Panc1 (cell line): ENCODE measurements at regions not wholly inside any gene's neighbourhood (a gene's known extent, or its start where the extent isn't known, plus 50 kb on each side); places are given as distances from the start of the nearest gene placed in this dataset.

ENCODE experiments used
- ATAC-seq: fragments of 200-7000 bp; cut with Tn5 transposase; 2 replicates; pipeline ENCODE4 v1.9.1; 2020; ENCODE audit warnings: mild to moderate bottlenecking, moderate library complexity
- BruUV-seq: library from RNA; stranded (reverse); fragments of 400-500 nt; replicated peaks from 2 replicates; lab custom pipeline; 2021; lab: Mats Ljungman, UMichigan
- CTCF ChIA-PET: fragments of 300-600 bp; sonication (Branson Sonifier 250); formaldehyde crosslinking; loops from one replicate; lab custom pipeline; 2022; ENCODE audit warnings: antibody characterized with exemption; lab: Charles Lee
- POLR2A ChIA-PET: fragments of 300-600 bp; sonication (Branson Sonifier 250); formaldehyde crosslinking; loops from one replicate; lab custom pipeline; 2022; ENCODE audit warnings: antibody characterized with exemption; lab: Charles Lee
- DNase-seq: peaks from one replicate; pipeline ENCODE4 v3.0.0-alpha.2; 2010; ENCODE audit warnings: low read depth, low spot score
- H3K27ac ChIP-seq: 2 replicates; pipeline ENCODE4 v1.5.1; 2011; ENCODE audit warnings: mild to moderate bottlenecking, low read length, inconsistent platforms
- H3K27me3 ChIP-seq: fragments of 200-500 bp; sonication (Bioruptor generic); 2 replicates; pipeline ENCODE4 v1.6.0; 2014; ENCODE audit warnings: low read length, inconsistent platforms; ENCODE audit not compliant: control insufficient read depth, insufficient read depth
- H3K36me3 ChIP-seq: fragments of 200-500 bp; sonication (Bioruptor generic); 2 replicates; pipeline ENCODE4 v1.5.1; 2014; ENCODE audit warnings: inconsistent platforms, mild to moderate bottlenecking, low read length, moderate library complexity; ENCODE audit not compliant: control insufficient read depth, insufficient read depth
- H3K4me1 ChIP-seq: 2 replicates; pipeline ENCODE4 v1.5.1; 2011; ENCODE audit warnings: inconsistent platforms, mild to moderate bottlenecking, low read length, moderate library complexity; ENCODE audit not compliant: control insufficient read depth, insufficient read depth
- H3K4me3 ChIP-seq, 2 experiments: 2 replicates each; pipeline ENCODE4 v1.5.1; 2011 to 2012; ENCODE audit warnings: low read depth in 2 of 2, low read length in 2 of 2, mild to moderate bottlenecking in 2 of 2, inconsistent platforms in 1 of 2, moderate library complexity in 1 of 2
- H3K9me3 ChIP-seq: fragments of 200-500 bp; sonication (Bioruptor generic); 2 replicates; pipeline ENCODE4 v1.5.1; 2014; ENCODE audit warnings: low read depth, mild to moderate bottlenecking, inconsistent platforms, low read length, moderate library complexity; ENCODE audit not compliant: control insufficient read depth, insufficient read depth
- CTCF ChIP-seq: fragments of 450-650 bp; IDR thresholded peaks from 2 replicates; pipeline ENCODE4 v1.5.1; 2017; ENCODE audit warnings: mild to moderate bottlenecking
- POLR2AphosphoS5 ChIP-seq: IDR thresholded peaks from 2 replicates; pipeline ENCODE4 v1.6.1; 2012; ENCODE audit warnings: mild to moderate bottlenecking, low read depth, low read length, moderate library complexity
- SIN3A ChIP-seq: IDR thresholded peaks from 2 replicates; pipeline ENCODE4 v1.6.1; 2012; ENCODE audit warnings: low read depth, mild to moderate bottlenecking, low read length, moderate library complexity, borderline replicate concordance; ENCODE audit not compliant: insufficient read depth
- TCF7L2 ChIP-seq: IDR thresholded peaks from 2 replicates; pipeline ENCODE4 v1.6.1; 2011; ENCODE audit warnings: mild to moderate bottlenecking, low read depth, low read length, inconsistent platforms
- in situ Hi-C: cut with HindIII; loops from 2 replicates; pipeline ENCODE4 v1.10.0; 2016; ENCODE audit warnings: low sequenced_read_pairs, low pct_unique_long_range_greater_than_20kb
- intact Hi-C: fragments of 100-400 bp; cut with micrococcal nuclease; formaldehyde crosslinking; loops from one replicate; pipeline ENCODE4 v1.10.0; 2022; ENCODE audit not compliant: unreplicated experiment
- TF ChIP-seq, protein P1 (sequence below), 2 experiments: IDR thresholded peaks; 2 replicates each; pipeline ENCODE4 v1.6.1; 2011 to 2012; ENCODE audit warnings: low read depth in 2 of 2, control low read depth in 1 of 2, low read length in 1 of 2, mild to moderate bottlenecking in 1 of 2, moderate library complexity in 1 of 2; ENCODE audit not compliant: insufficient read depth in 1 of 2

- Histone ChIP-seq H3K4me1 (no peaks in the 10 kb centered on the region), H3K36me3 (no peaks in the 10 kb centered on the region), H3K27ac (no peak overlapping the region), H3K9me3 (no peaks in the 10 kb centered on the region), H3K4me3 (no peak overlapping the region), H3K27me3 (no peaks in the 10 kb centered on the region; the same call in 1 of the 2 replicates)
- no TSS peak for BruUV-seq
- TF ChIP-seq, protein P1, sequence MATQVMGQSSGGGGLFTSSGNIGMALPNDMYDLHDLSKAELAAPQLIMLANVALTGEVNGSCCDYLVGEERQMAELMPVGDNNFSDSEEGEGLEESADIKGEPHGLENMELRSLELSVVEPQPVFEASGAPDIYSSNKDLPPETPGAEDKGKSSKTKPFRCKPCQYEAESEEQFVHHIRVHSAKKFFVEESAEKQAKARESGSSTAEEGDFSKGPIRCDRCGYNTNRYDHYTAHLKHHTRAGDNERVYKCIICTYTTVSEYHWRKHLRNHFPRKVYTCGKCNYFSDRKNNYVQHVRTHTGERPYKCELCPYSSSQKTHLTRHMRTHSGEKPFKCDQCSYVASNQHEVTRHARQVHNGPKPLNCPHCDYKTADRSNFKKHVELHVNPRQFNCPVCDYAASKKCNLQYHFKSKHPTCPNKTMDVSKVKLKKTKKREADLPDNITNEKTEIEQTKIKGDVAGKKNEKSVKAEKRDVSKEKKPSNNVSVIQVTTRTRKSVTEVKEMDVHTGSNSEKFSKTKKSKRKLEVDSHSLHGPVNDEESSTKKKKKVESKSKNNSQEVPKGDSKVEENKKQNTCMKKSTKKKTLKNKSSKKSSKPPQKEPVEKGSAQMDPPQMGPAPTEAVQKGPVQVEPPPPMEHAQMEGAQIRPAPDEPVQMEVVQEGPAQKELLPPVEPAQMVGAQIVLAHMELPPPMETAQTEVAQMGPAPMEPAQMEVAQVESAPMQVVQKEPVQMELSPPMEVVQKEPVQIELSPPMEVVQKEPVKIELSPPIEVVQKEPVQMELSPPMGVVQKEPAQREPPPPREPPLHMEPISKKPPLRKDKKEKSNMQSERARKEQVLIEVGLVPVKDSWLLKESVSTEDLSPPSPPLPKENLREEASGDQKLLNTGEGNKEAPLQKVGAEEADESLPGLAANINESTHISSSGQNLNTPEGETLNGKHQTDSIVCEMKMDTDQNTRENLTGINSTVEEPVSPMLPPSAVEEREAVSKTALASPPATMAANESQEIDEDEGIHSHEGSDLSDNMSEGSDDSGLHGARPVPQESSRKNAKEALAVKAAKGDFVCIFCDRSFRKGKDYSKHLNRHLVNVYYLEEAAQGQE (IDR thresholded peaks at IDR 0.05; ENCODE audit: insufficient read depth in 1 of 2, low read depth in 2 of 2, low read length in 1 of 2): no peak
- TF ChIP-seq CTCF: no peak
- no peak for TF ChIP-seq SIN3A
- no peak for TF ChIP-seq TCF7L2
- TF ChIP-seq POLR2AphosphoS5: no peak
- ATAC-seq (no peak), DNase-seq (no peak)
- CTCF ChIA-PET: no interaction called here
- in situ Hi-C loops: no loop called here
- POLR2A ChIA-PET: no interaction called here
- intact Hi-C loops: no loop called here
These were observed 344.8 kb upstream of the KAZN start for GRCh38 chr1:14253676-14254075.

DNA sequence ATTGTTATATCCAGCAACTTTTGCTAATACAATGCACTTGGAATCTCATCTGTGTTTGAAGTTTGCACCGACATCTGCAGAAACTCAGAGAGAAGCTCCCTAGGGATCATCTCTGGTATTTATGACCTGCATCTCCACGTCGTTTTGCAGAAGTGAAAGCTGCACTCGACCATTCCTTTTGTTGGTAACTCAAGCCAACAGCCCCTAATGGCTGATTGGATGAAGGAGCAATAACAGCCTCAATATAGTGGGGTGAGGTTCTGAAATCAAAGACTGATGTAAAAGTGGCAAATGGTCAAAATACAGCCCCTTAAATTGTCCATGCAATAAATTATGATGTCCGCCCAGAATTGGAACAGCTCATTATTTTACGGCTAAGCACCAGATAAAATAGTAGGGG, 344.2 kb upstream of the KAZN start:
- H3K36me3 ChIP-seq: no peaks in the 10 kb centered on the region
- in situ Hi-C loops: no loop called here
- no peaks in the 10 kb centered on the region for H3K9me3 ChIP-seq
- DNase-seq (no peak), ATAC-seq (no peak)
- H3K27me3 ChIP-seq: no peaks in the 10 kb centered on the region; the same call in 1 of the 2 replicates
- intact Hi-C loops: no loop called here
- ChIA-PET CTCF (no interaction called here), POLR2A (no interaction called here)
- no peaks in the 10 kb centered on the region for H3K4me1 ChIP-seq
- H3K4me3 ChIP-seq: no peak overlapping the region
- TF ChIP-seq TCF7L2 (no peak), POLR2AphosphoS5 (no peak), SIN3A (no peak), CTCF (no peak)
- TF ChIP-seq, protein P1 (IDR thresholded peaks at IDR 0.05; ENCODE audit: insufficient read depth in 1 of 2, low read depth in 2 of 2, low read length in 1 of 2): no peak
- no TSS peak for BruUV-seq
- no peak overlapping the region for H3K27ac ChIP-seq
